GM23338 (cell line): ENCODE measurements at regions not wholly inside any gene's neighbourhood (a gene's known extent, or its start where the extent isn't known, plus 50 kb on each side); places are given as distances from the start of the nearest gene placed in this dataset.

Experiments
- ATAC-seq: fragments of 200-7000 bp; cut with Tn5 transposase; 3 replicates; pipeline ENCODE4 v1.9.1; 2020
- DNase-seq: peaks from one replicate; pipeline ENCODE4 v3.0.0-alpha.2; 2015; ENCODE audit warnings: low spot score
- H2AFZ ChIP-seq: fragments of 200-600 bp; sonication (generic); 2 replicates; pipeline ENCODE4 v1.8.0; 2016; ENCODE audit warnings: antibody characterized with exemption, mild to moderate bottlenecking, moderate library complexity
- H3F3A ChIP-seq: fragments of 200-600 bp; sonication (generic); replicated peaks from 2 replicates; pipeline ENCODE4 v1.8.0; 2017; ENCODE audit warnings: antibody characterized with exemption, mixed run types, low read depth
- H3K27ac ChIP-seq: fragments of 200-600 bp; sonication (generic); 2 replicates; pipeline ENCODE4 v1.6.1; 2016; ENCODE audit warnings: low read depth
- H3K27me3 ChIP-seq: fragments of 200-600 bp; sonication (generic); 2 replicates; pipeline ENCODE4 v1.8.0; 2016; ENCODE audit warnings: mild to moderate bottlenecking, mixed run types, moderate library complexity; ENCODE audit not compliant: insufficient read depth
- H3K36me3 ChIP-seq: fragments of 200-600 bp; sonication (generic); 2 replicates; pipeline ENCODE4 v1.8.0; 2016; ENCODE audit warnings: mild to moderate bottlenecking; ENCODE audit not compliant: insufficient read depth
- H3K4me1 ChIP-seq: fragments of 200-600 bp; sonication (generic); 2 replicates; pipeline ENCODE4 v1.8.0; 2016; ENCODE audit warnings: mild to moderate bottlenecking, moderate library complexity; ENCODE audit not compliant: insufficient read depth
- H3K4me2 ChIP-seq: fragments of 200-600 bp; sonication (generic); 2 replicates; pipeline ENCODE4 v1.7.1; 2017; ENCODE audit warnings: mixed run types
- H3K4me3 ChIP-seq: fragments of 200-600 bp; sonication (generic); 2 replicates; pipeline ENCODE4 v1.6.1; 2016; ENCODE audit warnings: mixed run types
- H3K79me2 ChIP-seq: fragments of 200-600 bp; sonication (generic); replicated peaks from 2 replicates; pipeline ENCODE4 v1.8.0; 2017; ENCODE audit warnings: mild to moderate bottlenecking; ENCODE audit not compliant: insufficient read depth
- H3K9me2 ChIP-seq: fragments of 200-600 bp; sonication (generic); 2 replicates; pipeline ENCODE4 v1.8.0; 2017; ENCODE audit not compliant: insufficient read depth
- H4K20me1 ChIP-seq: fragments of 200-600 bp; sonication (generic); replicated peaks from 2 replicates; pipeline ENCODE4 v1.8.0; 2017; ENCODE audit warnings: mild to moderate bottlenecking; ENCODE audit not compliant: insufficient read depth
- H3K27ac Mint-ChIP-seq: 2 replicates; pipeline ENCODE4 v1.8.0; 2020; ENCODE audit warnings: inconsistent platforms, mild to moderate bottlenecking, moderate library complexity, mixed read lengths
- H3K27me3 Mint-ChIP-seq: 3 replicates; pipeline ENCODE4 v1.8.0; 2022; ENCODE audit warnings: low read depth, mild to moderate bottlenecking, moderate library complexity, mixed read lengths, inconsistent platforms; ENCODE audit not compliant: insufficient read depth, poor library complexity
- H3K36me3 Mint-ChIP-seq: 3 replicates; pipeline ENCODE4 v1.8.0; 2021; ENCODE audit warnings: low read depth, mild to moderate bottlenecking, inconsistent platforms, moderate library complexity, mixed read lengths
- H3K4me1 Mint-ChIP-seq: 3 replicates; pipeline ENCODE4 v1.8.0; 2020; ENCODE audit warnings: mild to moderate bottlenecking, inconsistent platforms, mixed read lengths
- H3K4me3 Mint-ChIP-seq: 3 replicates; pipeline ENCODE4 v1.8.0; 2021; ENCODE audit warnings: moderate library complexity, mild to moderate bottlenecking, inconsistent platforms, mixed read lengths
- H3K9me3 Mint-ChIP-seq: 3 replicates; pipeline ENCODE4 v1.8.0; 2020; ENCODE audit warnings: moderate library complexity, mild to moderate bottlenecking, inconsistent platforms, mixed read lengths
- ETS1 ChIP-seq: IDR thresholded peaks from 2 replicates; pipeline ENCODE4 v1.6.1; 2016; ENCODE audit warnings: antibody characterized with exemption
- EZH2 ChIP-seq: fragments of 200-600 bp; sonication (generic); IDR thresholded peaks from one replicate; pipeline ENCODE4 v1.8.0; 2017; ENCODE audit warnings: antibody characterized with exemption, mild to moderate bottlenecking, low read depth; ENCODE audit not compliant: unreplicated experiment
- EZH2phosphoT487 ChIP-seq: fragments of 200-600 bp; sonication (generic); IDR thresholded peaks from one replicate; pipeline ENCODE4 v1.8.1; 2018; ENCODE audit warnings: antibody characterized with exemption; ENCODE audit not compliant: unreplicated experiment
- NANOG ChIP-seq: IDR thresholded peaks from 2 replicates; pipeline ENCODE4 v1.6.1; 2016; ENCODE audit warnings: antibody characterized with exemption, borderline replicate concordance
- POLR2AphosphoS5 ChIP-seq: IDR thresholded peaks from 2 replicates; pipeline ENCODE4 v1.6.1; 2016; ENCODE audit warnings: antibody characterized with exemption, low read depth
- STAT1 ChIP-seq: IDR thresholded peaks from one replicate; pipeline ENCODE4 v1.6.1; 2016; ENCODE audit warnings: antibody characterized with exemption; ENCODE audit not compliant: unreplicated experiment
- ZNF114 ChIP-seq: fragments of 250-450 bp; sonication (Bioruptor Pico); IDR thresholded peaks from 2 replicates; pipeline ENCODE4 v1.5.0; 2020; ENCODE audit warnings: mild to moderate bottlenecking, moderate library complexity
- ZNF331 ChIP-seq: fragments of 250-450 bp; sonication (Bioruptor Pico); IDR thresholded peaks from 2 replicates; pipeline ENCODE4 v1.5.0; 2020; ENCODE audit warnings: low read depth, mild to moderate bottlenecking, moderate library complexity
- ZNF462 ChIP-seq: fragments of 250-450 bp; sonication (Bioruptor Pico); IDR thresholded peaks from 2 replicates; pipeline ENCODE4 v1.5.0; 2020; ENCODE audit warnings: mild to moderate bottlenecking, moderate library complexity
- TF ChIP-seq, protein P1 (sequence below), 2 experiments: fragments of 200-600 bp in 1 of 2; sonication (generic) in 1 of 2; conservative IDR thresholded peaks; 2 replicates each; pipeline versions ENCODE4 v1.5.1 to v1.6.1; 2016 to 2017; ENCODE audit warnings: antibody characterized with exemption in 2 of 2, low read depth in 2 of 2, mild to moderate bottlenecking in 2 of 2, moderate library complexity in 1 of 2

DNA sequence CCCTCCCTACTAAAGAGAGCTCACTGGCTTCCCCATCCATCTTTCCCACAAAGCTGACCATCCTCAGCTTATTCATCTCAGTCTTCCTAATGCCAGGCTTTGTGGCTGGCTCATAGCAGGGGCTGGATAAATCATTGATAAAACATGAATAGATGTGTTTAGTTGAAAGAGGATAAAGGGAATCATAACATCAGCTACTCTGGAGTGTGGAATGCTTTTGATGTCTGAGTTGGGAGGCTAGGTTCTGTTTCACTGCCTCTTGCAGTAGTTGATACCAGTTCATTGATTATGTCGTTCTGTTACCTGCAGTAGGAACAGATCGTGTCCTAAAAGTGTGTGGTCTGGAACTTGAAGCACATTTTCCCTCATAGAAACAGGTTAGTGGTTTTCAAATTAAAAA lies 66.3 kb upstream of the HK2 start:
- Histone ChIP-seq H3K4me3 (no peak overlapping the region), H3K4me2 (no peak overlapping the region)

DNA sequence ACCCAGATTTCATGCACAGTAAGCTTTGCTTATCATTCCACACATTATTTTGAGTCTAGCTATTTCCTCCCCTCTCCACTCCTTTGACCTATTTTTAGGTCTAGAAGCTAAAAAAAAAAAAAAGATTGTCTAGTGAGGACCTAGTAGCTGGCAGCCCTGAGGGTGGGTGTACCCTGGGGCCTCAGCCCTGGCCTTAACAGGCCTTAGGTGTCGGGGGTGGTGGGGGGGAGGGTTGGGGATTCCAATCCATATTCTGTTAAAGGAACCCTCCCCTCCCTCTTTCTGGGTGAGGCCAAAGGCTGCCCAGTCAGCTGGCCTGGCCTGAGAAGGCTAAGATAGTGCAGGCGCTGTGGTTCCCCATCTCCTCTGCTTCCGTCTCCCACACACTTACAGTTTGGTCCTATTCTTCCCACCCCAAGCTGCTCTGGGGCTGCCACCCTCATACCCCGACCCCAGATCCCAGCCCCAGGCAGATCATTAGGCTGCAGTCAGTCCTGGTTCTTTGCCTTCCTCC lies 65.5 kb upstream of the HK2 start:
- TF ChIP-seq STAT1 (no peak), EZH2 (no peak), ZNF114 (CRISPR knock-in tag) (no peak), ZNF331 (no peak), ZNF462 (CRISPR knock-in tag) (no peak), EZH2phosphoT487 (no peak), ETS1 (no peak), POLR2AphosphoS5 (no peak), NANOG (no peak)
- TF ChIP-seq, protein P1, sequence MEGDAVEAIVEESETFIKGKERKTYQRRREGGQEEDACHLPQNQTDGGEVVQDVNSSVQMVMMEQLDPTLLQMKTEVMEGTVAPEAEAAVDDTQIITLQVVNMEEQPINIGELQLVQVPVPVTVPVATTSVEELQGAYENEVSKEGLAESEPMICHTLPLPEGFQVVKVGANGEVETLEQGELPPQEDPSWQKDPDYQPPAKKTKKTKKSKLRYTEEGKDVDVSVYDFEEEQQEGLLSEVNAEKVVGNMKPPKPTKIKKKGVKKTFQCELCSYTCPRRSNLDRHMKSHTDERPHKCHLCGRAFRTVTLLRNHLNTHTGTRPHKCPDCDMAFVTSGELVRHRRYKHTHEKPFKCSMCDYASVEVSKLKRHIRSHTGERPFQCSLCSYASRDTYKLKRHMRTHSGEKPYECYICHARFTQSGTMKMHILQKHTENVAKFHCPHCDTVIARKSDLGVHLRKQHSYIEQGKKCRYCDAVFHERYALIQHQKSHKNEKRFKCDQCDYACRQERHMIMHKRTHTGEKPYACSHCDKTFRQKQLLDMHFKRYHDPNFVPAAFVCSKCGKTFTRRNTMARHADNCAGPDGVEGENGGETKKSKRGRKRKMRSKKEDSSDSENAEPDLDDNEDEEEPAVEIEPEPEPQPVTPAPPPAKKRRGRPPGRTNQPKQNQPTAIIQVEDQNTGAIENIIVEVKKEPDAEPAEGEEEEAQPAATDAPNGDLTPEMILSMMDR (conservative IDR thresholded peaks at IDR 0.05; ENCODE audit: low read depth in 2 of 2), result no peak
- no peak overlapping the region for H3K27ac ChIP-seq
- Mint-ChIP-seq H3K9me3 (no peaks in the 10 kb centered on the region; the same call in 2 of the 3 replicates), H3K27me3 (peaks cover 3% of the 10 kb centered on the region), H3K36me3 (no peaks in the 10 kb centered on the region), H3K4me3 (no peak overlapping the region), H3K27ac (no peak overlapping the region), H3K4me1 (peaks cover 17% of the 10 kb centered on the region)
- no peak overlapping the region for H3K4me2 ChIP-seq
- no peaks in the 10 kb centered on the region for H4K20me1 ChIP-seq
- ATAC-seq, result no peak
- no peaks in the 10 kb centered on the region for H3K79me2 ChIP-seq
- peaks cover 12% of the 10 kb centered on the region; the same call in 1 of the 2 replicates for H3K4me1 ChIP-seq
- H3K27me3 ChIP-seq, result no peaks in the 10 kb centered on the region
- no peak overlapping the region for H3K4me3 ChIP-seq
- H2AFZ ChIP-seq, result no peak overlapping the region; the same call in 1 of the 2 replicates
- no peaks in the 10 kb centered on the region for H3F3A ChIP-seq
- DNase-seq, result no peak
- no peaks in the 10 kb centered on the region for H3K9me2 ChIP-seq
- H3K36me3 ChIP-seq, result no peaks in the 10 kb centered on the region

More for the DNA sequence above, 66.3 kb upstream of the HK2 start:
- Mint-ChIP-seq H3K36me3 (no peaks in the 10 kb centered on the region), H3K4me3 (no peak overlapping the region), H3K9me3 (no peaks in the 10 kb centered on the region; the same call in 2 of the 3 replicates), H3K4me1 (peaks cover 17% of the 10 kb centered on the region), H3K27me3 (peaks cover 3% of the 10 kb centered on the region), H3K27ac (no peak overlapping the region)
- Histone ChIP-seq H3K36me3 (no peaks in the 10 kb centered on the region), H3K27ac (no peak overlapping the region), H2AFZ (no peak overlapping the region), H3K27me3 (no peaks in the 10 kb centered on the region), H3K9me2 (no peaks in the 10 kb centered on the region), H4K20me1 (no peaks in the 10 kb centered on the region), H3K4me1 (peaks cover 12% of the 10 kb centered on the region; the same call in 1 of the 2 replicates), H3F3A (no peaks in the 10 kb centered on the region), H3K79me2 (no peaks in the 10 kb centered on the region)
- DNase-seq (no peak), ATAC-seq (no peak)
- TF ChIP-seq EZH2 (no peak), ZNF114 (CRISPR knock-in tag) (no peak), STAT1 (no peak)
